Activated naive CD8-positive, alpha-beta T cell treated with anti-CD3 and anti-CD28 coated beads, Interleukin-2, amount 50 U/mL, for 24 hours (primary cell): ENCODE measurements at regions not wholly inside any gene's neighbourhood (a gene's known extent, or its start where the extent isn't known, plus 50 kb on each side); places are given as distances from the start of the nearest gene placed in this dataset.
"Not testable (repeated sequence)": the region's sequence is repeated elsewhere in the genome, so short reads cannot be mapped to it uniquely, and the experiment has no call there.

ENCODE experiments used
- ATAC-seq: fragments of 150-1000 bp; cut with Tn5 transposase; one replicate; pipeline ENCODE4 v1.10.0; 2021
- DNase-seq: peaks from one replicate; pipeline ENCODE4 v3.0.0; 2021
- H3K27ac Mint-ChIP-seq: one replicate; pipeline ENCODE4 v1.8.0; 2021; ENCODE audit warnings: mild to moderate bottlenecking, mixed read lengths
- H3K27me3 Mint-ChIP-seq: one replicate; pipeline ENCODE4 v1.8.0; 2021; ENCODE audit warnings: mixed read lengths
- H3K36me3 Mint-ChIP-seq: one replicate; pipeline ENCODE4 v1.8.0; 2021; ENCODE audit warnings: low read depth, mixed read lengths
- H3K4me1 Mint-ChIP-seq: one replicate; pipeline ENCODE4 v1.8.0; 2021; ENCODE audit warnings: mixed read lengths
- H3K4me3 Mint-ChIP-seq: one replicate; pipeline ENCODE4 v1.8.0; 2021; ENCODE audit warnings: mild to moderate bottlenecking, moderate library complexity, mixed read lengths
- H3K9me3 Mint-ChIP-seq: one replicate; pipeline ENCODE4 v1.8.0; 2021; ENCODE audit warnings: mixed read lengths

DNA sequence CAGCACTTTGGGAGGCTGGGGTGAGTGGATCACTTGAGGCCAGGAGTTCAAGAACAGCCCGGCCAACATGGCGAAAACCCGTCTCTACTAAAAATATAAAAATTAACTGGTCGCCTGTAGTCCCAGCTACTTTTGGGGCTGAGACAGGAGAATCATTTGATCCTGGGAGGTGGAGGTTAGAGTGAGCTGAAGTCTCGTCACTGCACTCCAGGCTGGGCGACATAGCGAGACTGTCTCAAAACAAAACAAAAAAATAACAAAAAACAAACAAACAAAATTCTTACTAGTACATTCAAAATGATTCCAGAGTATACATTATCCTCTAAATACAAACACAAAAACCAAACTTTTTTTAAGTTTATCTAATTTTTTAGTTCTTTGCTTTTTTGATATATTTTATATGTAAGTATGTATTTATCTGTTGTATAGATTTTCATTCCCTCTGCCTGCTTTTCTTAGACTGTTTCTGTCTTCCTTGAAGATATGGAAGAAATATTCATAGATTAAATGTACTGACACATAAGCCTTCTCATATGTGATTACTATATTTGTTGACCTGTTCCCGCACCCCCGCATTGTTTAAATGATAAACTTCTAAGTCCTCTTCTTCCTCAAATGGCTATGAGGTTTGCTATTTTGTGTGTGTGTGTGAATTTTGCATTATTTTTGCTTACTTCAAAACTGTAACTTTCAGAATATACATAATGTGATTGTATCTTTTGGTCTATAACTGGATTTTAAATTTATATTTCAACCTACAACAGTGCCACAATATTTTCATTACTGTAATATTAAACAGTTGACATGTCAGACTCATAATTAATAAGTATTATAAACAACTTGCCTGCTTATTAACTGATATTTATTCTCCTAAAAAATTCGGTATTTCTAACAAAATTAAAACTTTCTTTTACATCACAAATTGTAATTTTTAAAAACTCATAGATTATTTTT lies 1674.1 kb upstream of the B3GALT2 start:
- Mint-ChIP-seq H3K9me3 (peaks cover 4% of the 10 kb centered on the region), H3K4me3 (no peak overlapping the region), H3K36me3 (no peaks in the 10 kb centered on the region), H3K27ac (no peak overlapping the region), H3K4me1 (no peaks in the 10 kb centered on the region), H3K27me3 (no peaks in the 10 kb centered on the region)
- ATAC-seq (no peak), DNase-seq (no peak)

- not testable (repeated sequence) for H3K4me3 Mint-ChIP-seq, DNase-seq, H3K9me3 Mint-ChIP-seq, ATAC-seq, H3K27ac Mint-ChIP-seq, H3K36me3 Mint-ChIP-seq, H3K4me1 Mint-ChIP-seq, H3K27me3 Mint-ChIP-seq
Measured at GRCh38 chr1:194859481-194860154, 1673.2 kb upstream of the B3GALT2 start.

- H3K9me3 Mint-ChIP-seq, ATAC-seq, H3K4me3 Mint-ChIP-seq, H3K27ac Mint-ChIP-seq, DNase-seq, H3K27me3 Mint-ChIP-seq, H3K36me3 Mint-ChIP-seq, H3K4me1 Mint-ChIP-seq: not testable (repeated sequence)
Measured at GRCh38 chr1:194858811-194859480, 1672.5 kb upstream of the B3GALT2 start.

DNA sequence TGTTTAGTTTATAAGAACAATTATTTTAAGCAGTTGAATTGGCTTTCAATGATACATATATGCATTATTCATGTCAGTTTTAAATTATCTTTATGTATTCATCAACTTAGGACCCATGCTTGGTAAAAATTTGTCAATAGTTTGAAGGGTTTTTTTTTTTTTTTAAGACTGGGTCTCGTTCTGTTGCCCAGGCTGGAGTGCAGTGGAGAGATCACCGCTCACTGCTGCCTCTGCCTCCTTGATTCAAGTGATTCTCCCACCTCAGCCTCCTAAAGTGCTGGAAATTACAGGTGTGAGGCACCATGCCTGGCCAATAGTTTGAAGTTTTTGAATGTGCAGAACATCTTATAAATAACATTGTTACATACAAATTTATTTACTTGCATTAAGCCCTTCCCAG lies 1671.0 kb upstream of the B3GALT2 start:
- Mint-ChIP-seq H3K36me3 (no peaks in the 10 kb centered on the region), H3K27me3 (no peaks in the 10 kb centered on the region)

GRCh38 chr1:194848846-194849245 lies 1662.4 kb upstream of the B3GALT2 start:
- H3K9me3 Mint-ChIP-seq = no peaks in the 10 kb centered on the region

More for the DNA sequence above, 1671.0 kb upstream of the B3GALT2 start:
- no peak for DNase-seq
- Mint-ChIP-seq H3K4me3 (no peak overlapping the region), H3K27ac (no peak overlapping the region), H3K4me1 (no peaks in the 10 kb centered on the region), H3K9me3 (peaks cover 4% of the 10 kb centered on the region)
- ATAC-seq = no peak

DNA sequence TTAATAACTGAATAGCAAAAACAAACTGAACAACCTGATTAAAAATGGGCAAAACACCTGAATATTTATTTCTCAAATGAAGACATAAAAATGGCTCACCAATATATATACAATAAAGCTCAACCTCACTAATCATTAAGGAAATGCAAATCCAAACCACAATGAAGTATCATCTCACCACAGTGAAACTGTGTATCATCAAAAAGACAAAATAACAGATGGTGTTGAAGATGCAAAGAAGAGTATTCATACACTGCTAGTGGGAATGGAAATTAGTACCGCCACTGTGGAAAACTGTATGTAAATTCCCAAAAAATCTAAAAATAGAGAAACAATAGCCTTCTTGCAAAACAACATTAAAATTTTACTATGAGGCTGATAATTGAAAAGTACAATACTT lies 1660.1 kb upstream of the B3GALT2 start:
- Mint-ChIP-seq H3K36me3 (no peaks in the 10 kb centered on the region), H3K27ac (no peak overlapping the region), H3K27me3 (no peaks in the 10 kb centered on the region), H3K4me1 (no peaks in the 10 kb centered on the region), H3K9me3 (no peaks in the 10 kb centered on the region), H3K4me3 (no peak overlapping the region)
- ATAC-seq (no peak), DNase-seq (no peak)

More at GRCh38 chr1:194848846-194849245, 1662.4 kb upstream of the B3GALT2 start:
- H3K27me3 Mint-ChIP-seq = no peaks in the 10 kb centered on the region
- H3K4me1 Mint-ChIP-seq = no peaks in the 10 kb centered on the region
- no peak overlapping the region for H3K4me3 Mint-ChIP-seq
- no peak for DNase-seq
- ATAC-seq = no peak
- no peak overlapping the region for H3K27ac Mint-ChIP-seq
- no peaks in the 10 kb centered on the region for H3K36me3 Mint-ChIP-seq

GRCh38 chr1:194843077-194843476 lies 1656.7 kb upstream of the B3GALT2 start:
- no peak for DNase-seq
- no peaks in the 10 kb centered on the region for H3K4me1 Mint-ChIP-seq
- no peaks in the 10 kb centered on the region for H3K36me3 Mint-ChIP-seq
- no peak for ATAC-seq
- H3K9me3 Mint-ChIP-seq = no peaks in the 10 kb centered on the region
- H3K27ac Mint-ChIP-seq = no peak overlapping the region
- no peak overlapping the region for H3K4me3 Mint-ChIP-seq
- no peaks in the 10 kb centered on the region for H3K27me3 Mint-ChIP-seq

- DNase-seq (no peak), ATAC-seq (no peak)
- Mint-ChIP-seq H3K4me3 (no peak overlapping the region), H3K27me3 (no peaks in the 10 kb centered on the region), H3K36me3 (no peaks in the 10 kb centered on the region), H3K9me3 (no peaks in the 10 kb centered on the region), H3K4me1 (peaks cover 2% of the 10 kb centered on the region), H3K27ac (no peak overlapping the region)
Measured at GRCh38 chr1:194833111-194833510, 1646.7 kb upstream of the B3GALT2 start.

GRCh38 chr1:194831595-194831994 lies 1645.2 kb upstream of the B3GALT2 start:
- H3K4me3 Mint-ChIP-seq, H3K36me3 Mint-ChIP-seq, DNase-seq, H3K27ac Mint-ChIP-seq, H3K27me3 Mint-ChIP-seq, ATAC-seq, H3K9me3 Mint-ChIP-seq, H3K4me1 Mint-ChIP-seq: not testable (repeated sequence)

- Mint-ChIP-seq H3K4me1 (peaks cover 2% of the 10 kb centered on the region), H3K4me3 (no peak overlapping the region), H3K36me3 (no peaks in the 10 kb centered on the region), H3K27me3 (no peaks in the 10 kb centered on the region), H3K27ac (no peak overlapping the region), H3K9me3 (no peaks in the 10 kb centered on the region)
- no peak for ATAC-seq
- no peak for DNase-seq
Measured at GRCh38 chr1:194830387-194830786, 1644.0 kb upstream of the B3GALT2 start.

DNA sequence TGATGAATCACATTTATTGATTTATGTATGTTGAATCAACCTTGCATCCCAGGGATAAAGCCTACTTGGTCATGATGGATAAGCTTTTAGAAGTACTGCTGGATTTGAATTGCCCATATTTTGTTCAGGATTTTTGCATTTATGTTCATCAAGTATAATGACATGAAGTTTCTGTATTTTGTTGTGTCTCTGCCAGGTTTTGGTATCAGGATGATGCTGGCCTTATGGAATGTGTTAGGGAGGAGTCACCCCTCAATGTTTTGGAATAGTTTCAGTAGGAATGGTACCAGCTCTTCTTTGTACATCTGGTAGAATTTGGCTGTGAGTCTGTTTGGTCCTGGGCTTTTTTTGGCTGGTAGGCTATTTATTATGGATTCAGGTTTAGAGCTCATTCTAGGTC lies 1643.1 kb upstream of the B3GALT2 start:
- Mint-ChIP-seq H3K4me1 (peaks cover 2% of the 10 kb centered on the region), H3K4me3 (no peak overlapping the region), H3K9me3 (no peaks in the 10 kb centered on the region), H3K36me3 (no peaks in the 10 kb centered on the region), H3K27ac (no peak overlapping the region), H3K27me3 (no peaks in the 10 kb centered on the region)
- ATAC-seq = no peak
- no peak for DNase-seq

- Mint-ChIP-seq H3K4me1 (no peaks in the 10 kb centered on the region), H3K9me3 (no peaks in the 10 kb centered on the region), H3K4me3 (no peak overlapping the region), H3K36me3 (no peaks in the 10 kb centered on the region), H3K27me3 (no peaks in the 10 kb centered on the region), H3K27ac (no peak overlapping the region)
- ATAC-seq = no peak
- DNase-seq = no peak
Measured at GRCh38 chr1:194825382-194825781, 1639.0 kb upstream of the B3GALT2 start.

- Mint-ChIP-seq H3K27me3 (no peaks in the 10 kb centered on the region), H3K27ac (no peak overlapping the region), H3K4me3 (no peak overlapping the region), H3K36me3 (no peaks in the 10 kb centered on the region), H3K4me1 (no peaks in the 10 kb centered on the region), H3K9me3 (no peaks in the 10 kb centered on the region)
- no peak for ATAC-seq
- no peak for DNase-seq
Measured at GRCh38 chr1:194821091-194821490, 1634.7 kb upstream of the B3GALT2 start.

DNA sequence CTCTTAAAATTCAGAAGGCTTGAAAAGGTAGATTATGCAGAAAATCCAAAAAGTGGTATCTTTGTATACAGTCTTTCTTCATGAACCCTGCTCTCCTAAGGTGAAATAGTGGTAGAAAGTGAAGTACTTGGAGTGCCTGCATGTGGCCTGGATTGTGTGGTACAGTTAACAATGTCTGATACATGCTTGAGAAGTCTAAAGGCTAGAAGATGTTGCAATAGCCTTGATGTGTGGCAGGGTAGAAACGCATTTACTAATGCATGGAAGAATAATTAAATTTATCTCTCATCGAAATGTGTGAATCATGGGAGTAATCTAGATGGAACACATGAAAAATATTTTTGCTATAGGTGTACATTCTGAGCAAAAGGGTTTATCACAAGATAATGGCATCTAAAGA lies 1632.3 kb upstream of the B3GALT2 start:
- no peak for ATAC-seq
- Mint-ChIP-seq H3K27me3 (no peaks in the 10 kb centered on the region), H3K4me1 (no peaks in the 10 kb centered on the region), H3K9me3 (no peaks in the 10 kb centered on the region), H3K4me3 (no peak overlapping the region), H3K36me3 (no peaks in the 10 kb centered on the region), H3K27ac (no peak overlapping the region)
- no peak for DNase-seq

DNA sequence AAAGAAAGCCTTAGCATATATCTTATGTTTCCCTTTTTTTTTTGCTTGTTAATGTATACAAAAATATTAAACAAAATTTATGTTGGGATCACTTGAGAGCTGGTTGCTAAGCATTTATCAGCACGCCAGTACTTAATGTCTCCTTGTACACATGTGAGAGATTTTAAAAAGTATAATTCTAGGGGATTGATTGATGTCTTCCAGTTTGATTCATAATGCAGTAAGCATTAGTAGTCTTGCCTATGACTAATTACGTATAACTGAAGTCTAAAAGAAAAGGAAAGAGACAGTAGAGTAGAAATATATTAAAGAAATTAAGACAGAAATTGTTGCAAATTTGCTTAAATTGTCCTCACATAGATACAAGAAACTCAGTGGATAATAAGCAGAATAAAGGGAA lies 1630.4 kb upstream of the B3GALT2 start:
- H3K9me3 Mint-ChIP-seq = no peaks in the 10 kb centered on the region
- H3K27me3 Mint-ChIP-seq = no peaks in the 10 kb centered on the region
- ATAC-seq (no peak), DNase-seq (no peak)
- H3K27ac Mint-ChIP-seq = no peak overlapping the region
- H3K4me1 Mint-ChIP-seq = no peaks in the 10 kb centered on the region
- H3K36me3 Mint-ChIP-seq = no peaks in the 10 kb centered on the region
- no peak overlapping the region for H3K4me3 Mint-ChIP-seq
